ENCODE measurements at regions not wholly inside any gene's neighbourhood (a gene's known extent, or its start where the extent isn't known, plus 50 kb on each side); places are given as distances from the start of the nearest gene placed in this dataset.

- DNase-seq = no peak
Measured at GRCh38 chr22:25514436-25515180, 49.9 kb upstream of the GRK3 start.

Measured in amygdala (tissue), 56 donors.